NCI-H774 (cell line): ENCODE measurements at regions not wholly inside any gene's neighbourhood (a gene's known extent, or its start where the extent isn't known, plus 50 kb on each side); places are given as distances from the start of the nearest gene placed in this dataset.
A peak's percentile ranks its signal among the peaks of the same experiment; 100 is the strongest.

ENCODE experiments used
- DNase-seq: peaks from one replicate; lab custom pipeline; 2025; lab: John Stamatoyannopoulos, UW

- peak; percentile 71 for DNase-seq
Observed at GRCh38 chr16:50879873-50880695, 138.2 kb downstream of the CYLD start.

GRCh38 chr16:50878966-50879615, 137.2 kb downstream of the CYLD start:
- no peak for DNase-seq

DNA sequence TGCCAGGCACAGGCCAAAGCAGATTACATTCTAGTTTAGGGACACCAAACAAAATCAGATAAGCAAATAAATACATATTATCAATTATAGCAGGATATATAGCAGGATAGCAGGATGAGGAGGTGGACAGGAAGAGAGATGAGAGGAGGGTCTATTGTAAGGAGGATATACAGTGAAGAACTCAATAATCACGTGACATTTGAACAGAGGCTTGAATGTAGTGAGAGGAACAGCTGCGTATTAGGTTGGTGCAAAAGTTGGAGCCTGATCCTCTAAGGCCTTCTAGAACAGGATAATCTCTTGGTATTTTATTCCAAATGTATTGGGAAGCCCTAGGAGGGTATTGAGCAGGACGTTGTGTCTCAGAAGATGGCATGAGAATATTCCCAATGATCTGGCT, 136.7 kb downstream of the CYLD start:
- no peak for DNase-seq

DNA sequence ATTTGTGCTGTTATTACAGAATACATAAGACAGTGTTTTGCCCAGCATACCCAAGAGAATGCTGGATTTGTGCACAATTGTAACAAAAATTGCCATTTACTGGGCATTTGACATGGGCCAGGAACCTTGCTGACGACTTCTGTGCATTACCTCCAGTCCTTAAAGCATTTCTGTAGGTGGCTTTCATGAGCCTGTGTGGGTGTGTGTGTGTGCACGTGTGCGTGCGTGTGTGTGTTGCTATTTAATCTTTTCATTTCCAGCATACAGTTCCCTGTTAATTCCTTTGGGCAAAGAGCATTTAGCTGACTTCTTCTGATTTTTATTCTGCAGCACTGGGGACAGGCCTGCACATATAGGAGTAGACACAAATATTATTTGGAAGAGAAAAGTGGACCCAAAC, 134.4 kb downstream of the CYLD start:
- DNase-seq, result no peak

GRCh38 chr16:50868577-50868976, 126.7 kb downstream of the CYLD start:
- DNase-seq, result no peak

DNA sequence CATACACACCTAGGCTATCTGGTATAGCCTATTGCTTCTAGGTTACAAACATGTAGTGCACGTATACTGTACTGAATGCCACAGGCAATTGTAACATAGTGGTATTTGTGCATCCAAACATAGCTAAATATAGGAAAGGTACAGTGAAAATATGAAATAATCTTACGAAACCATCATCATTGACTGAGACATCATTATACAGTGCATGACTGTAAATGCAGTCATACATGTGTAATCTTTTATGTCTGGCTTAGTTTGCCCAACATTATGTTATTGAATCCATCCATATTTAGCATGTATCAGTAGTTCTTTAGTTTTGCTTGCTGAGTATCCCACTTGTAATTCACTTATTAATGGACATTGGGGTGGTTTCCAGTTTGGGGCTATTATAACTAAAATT, 124.9 kb downstream of the CYLD start:
- DNase-seq, result no peak

- DNase-seq, result no peak
Observed at GRCh38 chr16:50864386-50864785, 122.5 kb downstream of the CYLD start.

DNA sequence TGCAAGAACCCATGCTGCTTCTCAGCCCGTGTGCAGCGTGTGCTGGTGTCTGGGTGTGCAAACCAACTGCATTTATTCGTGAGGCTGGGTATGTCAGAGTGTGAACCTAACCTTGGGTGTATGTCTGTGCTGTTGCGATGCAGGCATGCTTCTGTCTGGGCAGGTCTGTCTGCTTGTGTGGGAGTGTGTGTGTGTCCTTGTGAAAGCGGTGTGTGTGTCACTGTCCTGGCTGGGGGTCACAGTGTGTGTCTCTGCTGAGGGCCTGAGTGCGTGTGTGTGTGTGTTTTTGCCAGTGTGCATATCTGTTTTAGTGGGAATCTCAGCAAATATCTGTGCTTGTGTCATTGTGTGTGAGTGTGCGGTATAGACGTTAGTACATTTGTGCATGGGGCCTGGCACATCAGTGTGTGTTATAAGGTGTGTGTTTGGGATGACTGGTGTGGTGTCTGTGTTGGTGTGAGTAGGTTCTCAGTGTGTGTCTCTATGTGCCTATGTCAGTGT, 121.8 kb downstream of the CYLD start:
- DNase-seq, result no peak

DNA sequence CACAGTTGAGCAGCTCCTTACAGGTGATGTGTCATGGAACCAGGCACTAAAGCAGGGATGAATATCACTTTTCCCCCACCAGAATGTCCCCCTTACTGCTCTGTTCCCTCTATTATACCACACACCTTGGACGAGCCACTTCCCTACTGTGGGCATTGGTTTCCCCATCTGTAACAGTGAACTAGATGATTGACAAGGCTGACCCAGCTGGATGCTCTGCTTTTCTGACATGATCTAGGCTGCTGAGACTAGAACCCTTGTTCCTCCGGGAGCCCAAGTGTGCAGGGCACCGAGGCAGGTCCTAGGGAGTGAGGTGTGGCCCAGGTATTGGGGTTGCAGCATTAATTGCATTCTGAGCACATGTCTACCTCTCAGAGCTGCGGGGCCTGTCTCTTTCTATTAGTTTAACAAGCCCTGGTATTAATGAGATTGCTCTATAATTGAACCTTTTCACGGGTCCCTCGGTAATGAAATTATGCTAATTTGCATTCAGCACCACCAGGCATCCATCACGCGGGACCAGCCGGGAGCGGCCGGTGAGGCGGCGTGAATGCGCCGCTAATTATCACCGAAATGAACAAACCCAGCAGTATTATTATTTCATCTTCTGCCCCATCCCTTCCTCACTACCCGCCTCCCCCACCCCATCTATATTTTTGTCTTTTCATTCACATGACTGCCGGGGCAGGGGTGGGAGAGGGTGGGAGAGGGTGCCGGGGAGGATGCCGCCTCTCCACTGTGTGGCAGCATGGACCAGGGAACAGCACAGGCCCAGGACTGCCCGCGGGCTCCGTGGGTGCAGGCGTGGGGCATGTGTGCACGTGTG, 121.1 kb downstream of the CYLD start:
- no peak for DNase-seq

GRCh38 chr16:50861970-50862411, 120.1 kb downstream of the CYLD start:
- DNase-seq, result no peak

- DNase-seq, result no peak
Observed at GRCh38 chr16:50861451-50861850, 119.6 kb downstream of the CYLD start.

DNA sequence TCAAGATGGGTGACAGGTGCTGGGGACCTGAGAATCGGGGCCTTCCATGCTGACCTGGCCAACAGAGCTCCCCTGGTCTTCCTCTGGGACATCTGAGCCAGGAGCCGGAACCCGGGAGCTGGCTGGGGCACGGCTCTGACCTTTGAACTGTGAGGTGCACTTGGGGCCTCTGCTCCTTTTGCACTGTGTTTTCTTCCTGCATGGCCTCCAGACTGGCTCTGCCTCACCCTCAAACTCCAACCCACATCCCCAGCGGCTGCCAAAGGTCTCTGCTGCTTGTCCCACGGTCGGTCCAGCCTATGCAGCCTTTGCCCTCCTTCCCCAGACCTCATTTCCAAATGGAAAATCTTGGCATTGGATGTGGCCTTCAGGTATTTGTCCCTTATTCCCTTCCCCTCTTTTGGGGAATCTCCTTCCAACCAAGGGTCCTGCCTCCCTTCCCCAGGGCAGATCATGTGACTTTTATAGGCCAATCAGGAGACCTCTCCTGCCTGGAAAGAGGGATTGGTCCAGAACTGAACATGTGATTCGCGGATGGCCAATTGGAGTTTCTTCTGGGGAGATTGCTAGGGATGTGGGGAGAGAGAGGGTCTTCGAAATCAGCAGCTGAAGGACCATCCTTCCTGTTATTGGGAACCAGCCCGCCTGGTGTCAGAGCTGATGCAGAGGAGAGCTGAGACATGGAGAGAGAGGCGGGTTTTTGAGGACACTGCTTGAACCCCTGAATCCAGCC, 117.9 kb downstream of the CYLD start:
- DNase-seq, result no peak

- DNase-seq, result no peak
Observed at GRCh38 chr16:50858877-50859627, 117.2 kb downstream of the CYLD start.

GRCh38 chr16:50858376-50858775, 116.5 kb downstream of the CYLD start:
- no peak for DNase-seq

- no peak for DNase-seq
Observed at GRCh38 chr16:50857881-50858280, 116.0 kb downstream of the CYLD start.

- no peak for DNase-seq
Observed at GRCh38 chr16:50856991-50857390, 115.1 kb downstream of the CYLD start.

DNA sequence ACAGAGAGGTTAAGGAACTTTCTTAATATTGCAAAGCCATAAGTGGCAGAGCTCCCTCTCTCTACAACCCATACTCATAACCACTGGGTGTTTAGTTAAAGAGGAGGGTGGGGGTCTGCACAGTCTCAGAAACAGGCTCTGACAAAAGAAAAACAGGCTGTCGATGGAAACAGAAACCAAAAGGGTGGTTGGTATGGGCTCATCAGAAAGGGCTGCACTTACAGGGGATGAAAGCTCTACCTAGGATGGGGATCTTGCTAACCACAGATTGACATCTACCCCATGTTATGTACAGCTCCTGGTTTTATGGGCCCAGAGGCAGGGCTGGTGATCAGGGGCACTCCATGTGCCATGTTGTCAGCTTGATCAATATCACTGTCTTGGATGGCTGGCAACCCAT, 111.4 kb downstream of the CYLD start:
- no peak for DNase-seq
